ENCODE measurements at regions not wholly inside any gene's neighbourhood (a gene's known extent, or its start where the extent isn't known, plus 50 kb on each side); places are given as distances from the start of the nearest gene placed in this dataset.

DNA sequence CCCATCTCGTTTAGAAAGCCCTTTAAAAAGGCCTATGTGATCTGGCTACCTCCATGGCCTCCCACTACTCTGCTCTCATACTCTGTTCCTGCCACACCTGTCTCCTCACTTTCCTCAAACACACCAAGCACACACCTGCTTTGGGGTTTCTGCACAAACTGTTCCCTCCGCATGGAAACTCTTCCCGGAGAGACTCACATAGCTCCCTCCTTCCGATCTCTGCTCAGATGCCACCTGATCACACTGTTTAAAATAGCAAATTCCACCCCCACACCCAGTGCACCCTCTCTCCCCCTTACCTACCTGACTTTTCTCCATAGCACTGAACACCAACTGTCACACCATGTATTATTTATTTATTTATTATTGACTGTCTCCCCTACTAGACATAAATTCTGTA, 84.0 kb upstream of the NR4A3 start:
- no peak for TF ChIP-seq POLR2A (IDR thresholded peaks at IDR 0.05)
- TF ChIP-seq, protein P1, sequence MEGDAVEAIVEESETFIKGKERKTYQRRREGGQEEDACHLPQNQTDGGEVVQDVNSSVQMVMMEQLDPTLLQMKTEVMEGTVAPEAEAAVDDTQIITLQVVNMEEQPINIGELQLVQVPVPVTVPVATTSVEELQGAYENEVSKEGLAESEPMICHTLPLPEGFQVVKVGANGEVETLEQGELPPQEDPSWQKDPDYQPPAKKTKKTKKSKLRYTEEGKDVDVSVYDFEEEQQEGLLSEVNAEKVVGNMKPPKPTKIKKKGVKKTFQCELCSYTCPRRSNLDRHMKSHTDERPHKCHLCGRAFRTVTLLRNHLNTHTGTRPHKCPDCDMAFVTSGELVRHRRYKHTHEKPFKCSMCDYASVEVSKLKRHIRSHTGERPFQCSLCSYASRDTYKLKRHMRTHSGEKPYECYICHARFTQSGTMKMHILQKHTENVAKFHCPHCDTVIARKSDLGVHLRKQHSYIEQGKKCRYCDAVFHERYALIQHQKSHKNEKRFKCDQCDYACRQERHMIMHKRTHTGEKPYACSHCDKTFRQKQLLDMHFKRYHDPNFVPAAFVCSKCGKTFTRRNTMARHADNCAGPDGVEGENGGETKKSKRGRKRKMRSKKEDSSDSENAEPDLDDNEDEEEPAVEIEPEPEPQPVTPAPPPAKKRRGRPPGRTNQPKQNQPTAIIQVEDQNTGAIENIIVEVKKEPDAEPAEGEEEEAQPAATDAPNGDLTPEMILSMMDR (IDR thresholded peaks at IDR 0.05 in 4 of 5, conservative IDR thresholded peaks at IDR 0.05 in 1 of 5), result no peak
